GM12874 (cell line): ENCODE measurements at regions not wholly inside any gene's neighbourhood (a gene's known extent, or its start where the extent isn't known, plus 50 kb on each side); places are given as distances from the start of the nearest gene placed in this dataset.

Experiments
- TF ChIP-seq, protein P1 (sequence below): IDR thresholded peaks from 2 replicates; pipeline ENCODE4 v1.5.1; 2011; ENCODE audit warnings: low read depth, mild to moderate bottlenecking, control low read depth, low read length, moderate library complexity; ENCODE audit not compliant: insufficient read depth

DNA sequence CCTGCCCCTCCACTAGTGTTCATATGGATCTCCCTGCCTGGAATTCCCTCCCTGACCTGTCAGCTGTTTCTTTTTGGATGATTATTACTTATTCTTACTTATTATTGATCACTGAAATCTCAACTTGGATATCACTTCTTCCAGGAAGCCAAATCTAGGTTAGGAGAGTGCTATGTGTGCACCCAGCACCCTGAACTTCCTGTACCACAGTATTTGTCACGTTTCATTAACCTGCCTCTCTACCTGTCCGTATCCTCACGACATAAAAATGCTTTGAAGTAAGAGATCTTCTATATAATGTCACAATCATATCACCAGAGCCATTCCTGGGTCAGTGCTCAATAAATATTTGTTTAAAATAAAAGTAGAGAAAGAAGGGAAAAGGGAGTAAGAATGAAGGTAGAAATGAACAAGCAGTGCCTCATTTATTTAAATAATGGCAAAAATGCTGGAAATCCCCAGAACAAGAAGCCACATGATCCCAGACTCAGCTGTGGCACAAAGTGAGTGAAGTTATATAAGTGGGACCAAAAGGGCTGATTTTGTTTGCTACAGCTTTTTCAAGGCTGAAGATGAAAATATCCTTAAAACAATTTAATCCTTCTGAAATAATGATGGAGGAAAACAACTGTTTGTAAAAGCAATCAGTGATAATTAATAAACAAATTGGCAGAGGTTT, 88.0 kb upstream of the MANEA start:
- TF ChIP-seq, protein P1, sequence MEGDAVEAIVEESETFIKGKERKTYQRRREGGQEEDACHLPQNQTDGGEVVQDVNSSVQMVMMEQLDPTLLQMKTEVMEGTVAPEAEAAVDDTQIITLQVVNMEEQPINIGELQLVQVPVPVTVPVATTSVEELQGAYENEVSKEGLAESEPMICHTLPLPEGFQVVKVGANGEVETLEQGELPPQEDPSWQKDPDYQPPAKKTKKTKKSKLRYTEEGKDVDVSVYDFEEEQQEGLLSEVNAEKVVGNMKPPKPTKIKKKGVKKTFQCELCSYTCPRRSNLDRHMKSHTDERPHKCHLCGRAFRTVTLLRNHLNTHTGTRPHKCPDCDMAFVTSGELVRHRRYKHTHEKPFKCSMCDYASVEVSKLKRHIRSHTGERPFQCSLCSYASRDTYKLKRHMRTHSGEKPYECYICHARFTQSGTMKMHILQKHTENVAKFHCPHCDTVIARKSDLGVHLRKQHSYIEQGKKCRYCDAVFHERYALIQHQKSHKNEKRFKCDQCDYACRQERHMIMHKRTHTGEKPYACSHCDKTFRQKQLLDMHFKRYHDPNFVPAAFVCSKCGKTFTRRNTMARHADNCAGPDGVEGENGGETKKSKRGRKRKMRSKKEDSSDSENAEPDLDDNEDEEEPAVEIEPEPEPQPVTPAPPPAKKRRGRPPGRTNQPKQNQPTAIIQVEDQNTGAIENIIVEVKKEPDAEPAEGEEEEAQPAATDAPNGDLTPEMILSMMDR: no peak

DNA sequence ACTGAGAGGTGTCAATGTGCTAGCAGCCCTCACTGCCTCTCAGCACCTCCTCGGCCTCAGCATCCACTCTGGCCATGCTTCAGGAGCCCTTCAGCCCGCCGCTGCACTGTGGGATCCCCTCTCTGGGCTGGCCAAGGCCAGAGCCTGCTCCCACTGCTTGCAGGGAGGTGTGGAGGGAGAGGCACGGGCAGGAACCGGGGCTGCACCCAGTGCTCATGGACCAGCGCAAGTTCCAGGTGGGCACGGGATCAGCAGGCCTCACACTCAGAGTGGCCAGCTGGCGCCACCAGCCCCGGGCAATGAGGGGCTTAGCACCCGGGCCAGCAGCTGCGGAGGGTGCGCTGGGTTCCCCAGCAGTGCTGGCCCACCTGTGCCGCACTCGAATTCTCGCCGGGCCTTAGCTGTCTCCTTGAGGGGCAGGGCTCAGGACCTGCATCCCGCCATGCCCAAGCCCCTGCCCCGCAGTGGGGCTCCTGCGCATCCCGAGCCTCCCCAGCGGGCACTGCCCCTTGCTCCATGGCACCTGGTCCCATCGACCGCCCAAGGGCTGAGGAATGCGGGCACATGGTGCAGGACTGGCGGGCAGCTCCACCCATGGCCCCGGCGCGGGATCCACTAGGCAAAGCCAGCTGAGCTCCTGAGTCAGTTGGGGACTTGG, 80.4 kb upstream of the MANEA start:
- TF ChIP-seq, protein P1: no peak

DNA sequence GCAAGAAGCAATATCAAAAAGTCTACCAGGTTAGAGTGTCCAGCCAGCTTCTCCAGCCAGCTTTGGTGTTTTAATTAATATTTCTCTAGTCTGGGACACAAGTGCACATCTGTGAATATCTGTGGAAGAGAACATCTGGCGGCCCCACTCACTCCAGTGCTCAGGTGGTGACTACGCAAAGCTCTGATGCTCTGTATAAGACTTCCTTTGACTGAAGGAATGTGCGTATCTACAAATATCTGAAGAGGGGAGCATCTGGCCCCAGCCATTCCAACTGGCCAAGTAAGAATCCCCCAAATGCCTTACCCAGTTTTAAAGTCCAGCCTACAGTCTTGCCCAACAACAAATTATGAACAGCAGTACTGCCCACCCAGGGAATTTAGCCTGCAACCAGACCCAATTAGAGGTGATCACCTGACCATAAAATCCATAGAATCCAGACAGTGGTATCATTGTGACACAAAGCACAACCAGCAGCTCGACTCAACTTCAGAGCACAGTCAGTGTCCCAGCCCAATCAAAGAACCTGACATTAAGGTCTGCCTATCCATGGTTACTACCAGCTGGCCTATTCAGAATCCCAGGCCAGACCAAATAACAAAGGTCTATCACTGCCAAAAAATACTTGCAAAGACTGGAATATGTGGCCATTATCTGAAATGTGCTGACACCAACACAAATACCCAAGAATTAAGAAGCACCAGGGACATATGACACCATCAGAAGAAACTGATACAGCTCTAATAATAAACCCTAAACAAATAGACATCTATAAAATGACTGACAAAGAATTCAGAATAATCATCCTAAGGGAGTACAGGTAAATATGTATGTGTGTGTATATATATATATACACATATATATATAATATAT, 76.1 kb upstream of the MANEA start:
- TF ChIP-seq, protein P1: no peak

DNA sequence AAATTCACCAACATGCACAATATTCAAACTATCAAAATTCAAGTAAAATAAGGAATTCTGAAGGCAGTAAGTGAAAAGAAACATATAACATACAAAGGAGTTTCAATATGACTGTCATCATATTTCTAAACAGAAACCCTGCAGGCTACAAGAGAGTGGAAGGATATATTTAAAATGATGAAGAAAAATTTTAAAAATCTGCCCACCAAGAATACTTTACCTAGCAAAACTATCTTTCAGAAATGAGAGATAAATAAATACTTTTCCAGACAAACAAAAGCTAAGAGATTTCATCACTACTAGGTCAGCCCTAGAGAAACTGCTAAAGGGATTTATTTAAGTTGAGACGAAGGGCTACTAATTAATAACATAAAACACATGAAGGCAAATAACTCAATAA, 73.8 kb upstream of the MANEA start:
- TF ChIP-seq, protein P1: no peak

DNA sequence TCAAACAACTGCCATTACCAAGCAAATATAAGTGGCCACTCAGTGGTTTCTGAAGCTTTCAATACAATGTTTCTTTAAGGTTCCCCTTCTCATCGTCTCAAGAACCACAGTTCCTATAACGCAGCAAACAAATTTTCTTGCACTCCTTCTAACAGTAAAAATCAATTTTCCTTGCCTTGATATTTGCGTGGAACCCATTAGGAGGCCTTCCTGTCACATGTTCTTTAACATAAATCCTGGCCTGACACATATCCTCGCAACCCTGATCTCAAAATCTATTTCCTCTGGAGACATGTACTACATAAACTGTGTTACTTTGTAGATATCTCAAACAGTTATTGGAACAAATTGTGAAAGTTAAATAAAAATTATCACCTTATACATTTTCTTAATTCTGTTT, 65.9 kb upstream of the MANEA start:
- TF ChIP-seq, protein P1: no peak

DNA sequence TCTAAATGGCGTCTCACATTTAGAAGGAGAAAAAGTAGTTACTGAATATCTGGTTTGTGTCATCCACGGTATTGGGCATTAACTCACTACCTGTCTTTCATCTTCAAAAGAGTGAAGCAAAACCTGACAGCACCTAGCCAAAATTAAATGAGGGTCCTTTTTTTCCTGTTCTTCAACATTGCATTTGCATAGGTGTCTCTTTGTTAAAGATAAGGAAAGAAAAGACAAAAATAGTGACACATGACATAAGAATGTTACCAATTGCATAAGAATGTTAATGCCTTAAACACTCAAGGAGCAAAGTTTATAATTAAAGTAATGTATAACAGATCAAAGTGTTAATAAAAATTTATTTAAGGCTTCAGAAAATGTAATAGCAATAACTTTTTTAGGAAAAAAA, 61.4 kb upstream of the MANEA start:
- TF ChIP-seq, protein P1: no peak

DNA sequence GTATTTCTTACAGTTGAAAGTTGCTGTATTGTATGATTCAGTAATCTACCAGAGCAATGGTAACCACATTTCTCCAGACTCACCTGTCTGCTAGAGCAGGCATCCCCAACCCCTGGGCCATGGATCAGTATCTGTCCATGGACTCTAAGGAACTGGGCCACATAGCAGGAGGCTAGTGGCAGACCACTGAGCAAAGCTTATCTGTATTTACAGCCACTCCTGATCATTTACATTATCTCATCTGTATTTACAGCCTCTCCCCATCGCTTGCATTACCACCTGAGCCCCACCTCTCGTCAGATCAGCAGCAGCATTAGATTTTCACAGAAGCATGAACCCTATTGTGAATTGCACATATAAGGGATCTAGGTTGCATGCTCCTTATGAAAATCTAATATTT, 60.3 kb upstream of the MANEA start:
- TF ChIP-seq, protein P1: no peak
